ENCODE measurements at regions not wholly inside any gene's neighbourhood (a gene's known extent, or its start where the extent isn't known, plus 50 kb on each side); places are given as distances from the start of the nearest gene placed in this dataset.

- in situ Hi-C loops (cut with HindIII; ENCODE audit: low sequenced_read_pairs), result no loop called here
- DNase-seq (ENCODE audit: low spot score), result no peak
Measured at GRCh38 chr4:1503583-1504471, 97.6 kb upstream of the NKX1-1 start.

- in situ Hi-C loops (cut with HindIII; ENCODE audit: low sequenced_read_pairs), result no loop called here
- DNase-seq (ENCODE audit: low spot score), result no peak
Measured at GRCh38 chr4:1502976-1503375, 96.7 kb upstream of the NKX1-1 start.

- in situ Hi-C loops (cut with HindIII; ENCODE audit: low sequenced_read_pairs), result no loop called here
Measured at GRCh38 chr4:1502501-1502886, 96.3 kb upstream of the NKX1-1 start.

GRCh38 chr4:1501754-1502500 is 95.7 kb upstream of the NKX1-1 start:
- in situ Hi-C loops (cut with HindIII; ENCODE audit: low sequenced_read_pairs), result no loop called here
- DNase-seq (ENCODE audit: low spot score), result no peak

More at GRCh38 chr4:1502501-1502886, 96.3 kb upstream of the NKX1-1 start:
- DNase-seq (ENCODE audit: low spot score), result no peak

- in situ Hi-C loops (cut with HindIII; ENCODE audit: low sequenced_read_pairs), result no loop called here
- no peak for DNase-seq (ENCODE audit: low spot score)
Measured at GRCh38 chr4:1500966-1501753, 94.9 kb upstream of the NKX1-1 start.

GRCh38 chr4:1500231-1500965 is 94.2 kb upstream of the NKX1-1 start:
- in situ Hi-C loops (cut with HindIII; ENCODE audit: low sequenced_read_pairs), result no loop called here
- no peak for DNase-seq (ENCODE audit: low spot score)

- in situ Hi-C loops (cut with HindIII; ENCODE audit: low sequenced_read_pairs), result no loop called here
- DNase-seq (ENCODE audit: low spot score), result no peak
Measured at GRCh38 chr4:1499465-1499864, 93.2 kb upstream of the NKX1-1 start.

GRCh38 chr4:1497189-1497801 is 91.1 kb upstream of the NKX1-1 start:
- no peak for DNase-seq (ENCODE audit: low spot score)
- in situ Hi-C loops (cut with HindIII; ENCODE audit: low sequenced_read_pairs), result no loop called here

GRCh38 chr4:1496116-1496642 is 89.9 kb upstream of the NKX1-1 start:
- in situ Hi-C loops (cut with HindIII; ENCODE audit: low sequenced_read_pairs), result no loop called here

GRCh38 chr4:1495416-1496115 is 89.3 kb upstream of the NKX1-1 start:
- in situ Hi-C loops (cut with HindIII; ENCODE audit: low sequenced_read_pairs), result no loop called here
- DNase-seq (ENCODE audit: low spot score), result no peak

More at GRCh38 chr4:1496116-1496642, 89.9 kb upstream of the NKX1-1 start:
- DNase-seq (ENCODE audit: low spot score), result no peak

- DNase-seq (ENCODE audit: low spot score), result no peak
- in situ Hi-C loops (cut with HindIII; ENCODE audit: low sequenced_read_pairs), result no loop called here
Measured at GRCh38 chr4:1494416-1495315, 88.4 kb upstream of the NKX1-1 start.

- DNase-seq (ENCODE audit: low spot score), result no peak
- in situ Hi-C loops (cut with HindIII; ENCODE audit: low sequenced_read_pairs), result no loop called here
Measured at GRCh38 chr4:1493540-1494287, 87.5 kb upstream of the NKX1-1 start.

GRCh38 chr4:1492651-1493539 is 86.7 kb upstream of the NKX1-1 start:
- DNase-seq (ENCODE audit: low spot score), result no peak

GRCh38 chr4:1492142-1492457 is 85.9 kb upstream of the NKX1-1 start:
- DNase-seq (ENCODE audit: low spot score), result no peak
- in situ Hi-C loops (cut with HindIII; ENCODE audit: low sequenced_read_pairs), result no loop called here

More at GRCh38 chr4:1492651-1493539, 86.7 kb upstream of the NKX1-1 start:
- in situ Hi-C loops (cut with HindIII; ENCODE audit: low sequenced_read_pairs), result no loop called here

GRCh38 chr4:1491328-1492141 is 85.3 kb upstream of the NKX1-1 start:
- in situ Hi-C loops (cut with HindIII; ENCODE audit: low sequenced_read_pairs), result no loop called here
- no peak for DNase-seq (ENCODE audit: low spot score)
